PC-3 (cell line): ENCODE measurements at regions not wholly inside any gene's neighbourhood (a gene's known extent, or its start where the extent isn't known, plus 50 kb on each side); places are given as distances from the start of the nearest gene placed in this dataset.

Experiments
- ATAC-seq: fragments of 200-7000 bp; cut with Tn5 transposase; 2 replicates; pipeline ENCODE4 v1.9.1; 2020; ENCODE audit warnings: mild to moderate bottlenecking, moderate library complexity
- BruUV-seq: library from RNA; stranded (reverse); fragments of 400-500 nt; replicated peaks from 2 replicates; lab custom pipeline; 2021; lab: Mats Ljungman, UMichigan
- CTCF ChIA-PET: fragments of 300-600 bp; sonication (Branson Sonifier 250); formaldehyde crosslinking; loops from one replicate; lab custom pipeline; 2022; ENCODE audit warnings: antibody characterized with exemption; lab: Charles Lee
- POLR2A ChIA-PET: fragments of 300-600 bp; sonication (Branson Sonifier 250); formaldehyde crosslinking; loops from one replicate; lab custom pipeline; 2022; ENCODE audit warnings: antibody characterized with exemption; ENCODE audit not compliant: unreplicated experiment; lab: Charles Lee
- DNase-seq: peaks from one replicate; pipeline ENCODE4 v3.0.0-alpha.2; 2015
- H2AFZ ChIP-seq: fragments of 300-600 bp; sonication (generic); 2 replicates; pipeline ENCODE4 v1.6.0; 2016; ENCODE audit warnings: antibody characterized with exemption, low read length
- H3F3A ChIP-seq: fragments of 300-600 bp; sonication (generic); one replicate; pipeline ENCODE4 v1.6.0; 2017; ENCODE audit warnings: antibody characterized with exemption, low read length, control low read depth, mild to moderate bottlenecking; ENCODE audit not compliant: unreplicated experiment
- H3K27ac ChIP-seq: fragments of 300-600 bp; sonication (generic); 2 replicates; pipeline ENCODE4 v1.5.1; 2016; ENCODE audit warnings: mild to moderate bottlenecking, low read length
- H3K27me3 ChIP-seq: fragments of 300-600 bp; sonication (generic); 2 replicates; pipeline ENCODE4 v1.6.1; 2016; ENCODE audit warnings: low read length, mixed read lengths
- H3K36me3 ChIP-seq: fragments of 300-600 bp; sonication (generic); 2 replicates; pipeline ENCODE4 v1.6.1; 2016; ENCODE audit warnings: low read depth, mixed run types, low read length, mixed read lengths
- H3K4me1 ChIP-seq: fragments of 300-600 bp; sonication (generic); 2 replicates; pipeline ENCODE4 v1.5.1; 2016; ENCODE audit warnings: low read length; ENCODE audit not compliant: insufficient read depth
- H3K4me2 ChIP-seq: fragments of 300-600 bp; sonication (generic); 2 replicates; pipeline ENCODE4 v1.6.0; 2016; ENCODE audit warnings: low read length
- H3K4me3 ChIP-seq: fragments of 300-600 bp; sonication (generic); 2 replicates; pipeline ENCODE4 v1.5.1; 2016; ENCODE audit warnings: mild to moderate bottlenecking, low read length, mixed read lengths
- H3K79me2 ChIP-seq: fragments of 300-600 bp; sonication (generic); 2 replicates; pipeline ENCODE4 v1.6.1; 2017; ENCODE audit warnings: low read length, mixed read lengths
- H3K9ac ChIP-seq: fragments of 300-600 bp; sonication (generic); 2 replicates; pipeline ENCODE4 v1.6.0; 2016; ENCODE audit warnings: mild to moderate bottlenecking, low read length
- H3K9me2 ChIP-seq: fragments of 300-600 bp; sonication (generic); replicated peaks from 2 replicates; pipeline ENCODE4 v1.6.1; 2016; ENCODE audit warnings: mixed run types, low read length, mixed read lengths
- H3K9me3 ChIP-seq: fragments of 300-600 bp; sonication (generic); 2 replicates; pipeline ENCODE4 v1.6.1; 2016; ENCODE audit warnings: low read length, mixed read lengths
- H4K20me1 ChIP-seq: fragments of 300-600 bp; sonication (generic); 2 replicates; pipeline ENCODE4 v1.6.1; 2016; ENCODE audit warnings: low read length, mixed read lengths
- EZH2 ChIP-seq: fragments of 300-600 bp; sonication (generic); IDR thresholded peaks from one replicate; pipeline ENCODE4 v1.6.1; 2017; ENCODE audit warnings: antibody characterized with exemption, mild to moderate bottlenecking, low read length; ENCODE audit not compliant: unreplicated experiment
- EZH2phosphoT487 ChIP-seq: fragments of 300-600 bp; sonication (generic); IDR thresholded peaks from 2 replicates; pipeline ENCODE4 v1.6.1; 2018; ENCODE audit warnings: mild to moderate bottlenecking, antibody characterized with exemption, low read length, borderline replicate concordance
- intact Hi-C: fragments of 100-400 bp; cut with micrococcal nuclease; formaldehyde crosslinking; loops from 2 replicates; pipeline ENCODE4 v1.9.0; 2023
- TF ChIP-seq, protein P1 (sequence below): fragments of 300-600 bp; sonication (generic); conservative IDR thresholded peaks from 2 replicates; pipeline ENCODE4 v1.5.1; 2017; ENCODE audit warnings: antibody characterized with exemption, low read depth, mild to moderate bottlenecking, low read length

DNA sequence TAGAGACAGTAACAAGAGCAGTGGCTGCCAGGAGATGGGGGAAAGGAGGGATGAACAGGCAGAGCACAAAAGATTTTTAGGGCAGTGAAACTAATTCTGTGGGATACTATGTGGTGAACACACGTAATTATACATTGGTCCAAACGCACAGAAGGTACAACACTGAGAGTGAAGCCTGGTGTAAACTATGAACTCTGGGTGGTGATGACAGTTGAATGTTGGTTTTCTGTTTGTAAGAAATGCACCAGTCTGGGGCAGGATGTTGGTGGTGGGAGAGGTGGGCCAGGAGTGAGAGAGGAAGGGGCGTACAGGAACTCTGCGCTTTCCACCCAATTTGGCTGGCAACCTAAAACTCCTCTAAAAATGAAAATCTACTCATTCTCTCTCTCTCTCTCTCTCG lies 50.2 kb upstream of the TIAM1 start:
- no peak overlapping the region for H3K4me3 ChIP-seq
- TF ChIP-seq, protein P1, sequence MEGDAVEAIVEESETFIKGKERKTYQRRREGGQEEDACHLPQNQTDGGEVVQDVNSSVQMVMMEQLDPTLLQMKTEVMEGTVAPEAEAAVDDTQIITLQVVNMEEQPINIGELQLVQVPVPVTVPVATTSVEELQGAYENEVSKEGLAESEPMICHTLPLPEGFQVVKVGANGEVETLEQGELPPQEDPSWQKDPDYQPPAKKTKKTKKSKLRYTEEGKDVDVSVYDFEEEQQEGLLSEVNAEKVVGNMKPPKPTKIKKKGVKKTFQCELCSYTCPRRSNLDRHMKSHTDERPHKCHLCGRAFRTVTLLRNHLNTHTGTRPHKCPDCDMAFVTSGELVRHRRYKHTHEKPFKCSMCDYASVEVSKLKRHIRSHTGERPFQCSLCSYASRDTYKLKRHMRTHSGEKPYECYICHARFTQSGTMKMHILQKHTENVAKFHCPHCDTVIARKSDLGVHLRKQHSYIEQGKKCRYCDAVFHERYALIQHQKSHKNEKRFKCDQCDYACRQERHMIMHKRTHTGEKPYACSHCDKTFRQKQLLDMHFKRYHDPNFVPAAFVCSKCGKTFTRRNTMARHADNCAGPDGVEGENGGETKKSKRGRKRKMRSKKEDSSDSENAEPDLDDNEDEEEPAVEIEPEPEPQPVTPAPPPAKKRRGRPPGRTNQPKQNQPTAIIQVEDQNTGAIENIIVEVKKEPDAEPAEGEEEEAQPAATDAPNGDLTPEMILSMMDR = no peak
- TF ChIP-seq EZH2 (no peak), EZH2phosphoT487 (no peak)
- CTCF ChIA-PET = no interaction called here
- no peak for DNase-seq
- no peaks in the 10 kb centered on the region for H3F3A ChIP-seq
- H3K27me3 ChIP-seq = no peaks in the 10 kb centered on the region
- no peaks in the 10 kb centered on the region for H3K36me3 ChIP-seq
- H3K4me1 ChIP-seq = no peaks in the 10 kb centered on the region
- ATAC-seq = no peak
- intact Hi-C loops = no loop called here
- H3K4me2 ChIP-seq = no peak overlapping the region
- H3K9ac ChIP-seq = no peak overlapping the region
- BruUV-seq = no TSS peak
- POLR2A ChIA-PET = no interaction called here
- H3K9me3 ChIP-seq = no peaks in the 10 kb centered on the region
- no peaks in the 10 kb centered on the region for H4K20me1 ChIP-seq
- H3K9me2 ChIP-seq = no peaks in the 10 kb centered on the region
- H2AFZ ChIP-seq = no peak overlapping the region
- no peak overlapping the region for H3K27ac ChIP-seq
- no peaks in the 10 kb centered on the region for H3K79me2 ChIP-seq
